ENCODE measurements at regions not wholly inside any gene's neighbourhood (a gene's known extent, or its start where the extent isn't known, plus 50 kb on each side); places are given as distances from the start of the nearest gene placed in this dataset.

DNA sequence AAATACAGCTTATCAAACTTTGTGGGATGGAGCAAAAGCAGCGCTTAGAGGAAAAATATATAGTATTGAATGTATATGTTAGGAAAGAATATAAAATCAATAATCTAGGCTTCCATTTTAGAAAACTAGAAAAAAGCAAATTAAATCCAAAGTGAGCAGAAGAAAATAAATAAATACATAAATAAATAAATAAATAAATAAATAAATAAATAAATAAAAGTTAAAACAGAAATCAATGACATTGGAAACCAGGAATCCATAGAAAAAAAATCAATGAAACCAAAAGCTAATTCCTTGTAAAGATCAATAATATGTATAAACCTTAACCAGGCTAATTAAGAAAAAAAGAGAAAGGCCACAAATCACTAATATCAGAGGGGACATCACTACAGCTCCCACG, 141.8 kb upstream of the C1QTNF7 start (continued):
- TF ChIP-seq TCF3 (IDR thresholded peaks at IDR 0.05; ENCODE audit: borderline replicate concordance, insufficient read depth, low read depth, low read length) (no peak), LARP7 (IDR thresholded peaks at IDR 0.05) (no peak), NR2C1 (IDR thresholded peaks at IDR 0.05) (no peak), KDM1A (IDR thresholded peaks at IDR 0.05; ENCODE audit: borderline replicate concordance) (no peak), KLF5 (IDR thresholded peaks at IDR 0.05; ENCODE audit: partially characterized antibody) (no peak)
- TF ChIP-seq, protein P1, sequence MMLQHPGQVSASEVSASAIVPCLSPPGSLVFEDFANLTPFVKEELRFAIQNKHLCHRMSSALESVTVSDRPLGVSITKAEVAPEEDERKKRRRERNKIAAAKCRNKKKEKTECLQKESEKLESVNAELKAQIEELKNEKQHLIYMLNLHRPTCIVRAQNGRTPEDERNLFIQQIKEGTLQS (IDR thresholded peaks at IDR 0.05; ENCODE audit: borderline replicate concordance, extremely low read depth, low read depth, low read length) = no peak
- TF ChIP-seq, protein P2, sequence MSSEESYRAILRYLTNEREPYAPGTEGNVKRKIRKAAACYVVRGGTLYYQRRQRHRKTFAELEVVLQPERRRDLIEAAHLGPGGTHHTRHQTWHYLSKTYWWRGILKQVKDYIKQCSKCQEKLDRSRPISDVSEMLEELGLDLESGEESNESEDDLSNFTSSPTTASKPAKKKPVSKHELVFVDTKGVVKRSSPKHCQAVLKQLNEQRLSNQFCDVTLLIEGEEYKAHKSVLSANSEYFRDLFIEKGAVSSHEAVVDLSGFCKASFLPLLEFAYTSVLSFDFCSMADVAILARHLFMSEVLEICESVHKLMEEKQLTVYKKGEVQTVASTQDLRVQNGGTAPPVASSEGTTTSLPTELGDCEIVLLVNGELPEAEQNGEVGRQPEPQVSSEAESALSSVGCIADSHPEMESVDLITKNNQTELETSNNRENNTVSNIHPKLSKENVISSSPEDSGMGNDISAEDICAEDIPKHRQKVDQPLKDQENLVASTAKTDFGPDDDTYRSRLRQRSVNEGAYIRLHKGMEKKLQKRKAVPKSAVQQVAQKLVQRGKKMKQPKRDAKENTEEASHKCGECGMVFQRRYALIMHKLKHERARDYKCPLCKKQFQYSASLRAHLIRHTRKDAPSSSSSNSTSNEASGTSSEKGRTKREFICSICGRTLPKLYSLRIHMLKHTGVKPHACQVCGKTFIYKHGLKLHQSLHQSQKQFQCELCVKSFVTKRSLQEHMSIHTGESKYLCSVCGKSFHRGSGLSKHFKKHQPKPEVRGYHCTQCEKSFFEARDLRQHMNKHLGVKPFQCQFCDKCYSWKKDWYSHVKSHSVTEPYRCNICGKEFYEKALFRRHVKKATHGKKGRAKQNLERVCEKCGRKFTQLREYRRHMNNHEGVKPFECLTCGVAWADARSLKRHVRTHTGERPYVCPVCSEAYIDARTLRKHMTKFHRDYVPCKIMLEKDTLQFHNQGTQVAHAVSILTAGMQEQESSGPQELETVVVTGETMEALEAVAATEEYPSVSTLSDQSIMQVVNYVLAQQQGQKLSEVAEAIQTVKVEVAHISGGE (CRISPR knock-in tag; IDR thresholded peaks at IDR 0.05) = no peak
- TF ChIP-seq, protein P3, sequence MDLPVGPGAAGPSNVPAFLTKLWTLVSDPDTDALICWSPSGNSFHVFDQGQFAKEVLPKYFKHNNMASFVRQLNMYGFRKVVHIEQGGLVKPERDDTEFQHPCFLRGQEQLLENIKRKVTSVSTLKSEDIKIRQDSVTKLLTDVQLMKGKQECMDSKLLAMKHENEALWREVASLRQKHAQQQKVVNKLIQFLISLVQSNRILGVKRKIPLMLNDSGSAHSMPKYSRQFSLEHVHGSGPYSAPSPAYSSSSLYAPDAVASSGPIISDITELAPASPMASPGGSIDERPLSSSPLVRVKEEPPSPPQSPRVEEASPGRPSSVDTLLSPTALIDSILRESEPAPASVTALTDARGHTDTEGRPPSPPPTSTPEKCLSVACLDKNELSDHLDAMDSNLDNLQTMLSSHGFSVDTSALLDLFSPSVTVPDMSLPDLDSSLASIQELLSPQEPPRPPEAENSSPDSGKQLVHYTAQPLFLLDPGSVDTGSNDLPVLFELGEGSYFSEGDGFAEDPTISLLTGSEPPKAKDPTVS (IDR thresholded peaks at IDR 0.05; ENCODE audit: low read depth, low read length) = no peak

DNA sequence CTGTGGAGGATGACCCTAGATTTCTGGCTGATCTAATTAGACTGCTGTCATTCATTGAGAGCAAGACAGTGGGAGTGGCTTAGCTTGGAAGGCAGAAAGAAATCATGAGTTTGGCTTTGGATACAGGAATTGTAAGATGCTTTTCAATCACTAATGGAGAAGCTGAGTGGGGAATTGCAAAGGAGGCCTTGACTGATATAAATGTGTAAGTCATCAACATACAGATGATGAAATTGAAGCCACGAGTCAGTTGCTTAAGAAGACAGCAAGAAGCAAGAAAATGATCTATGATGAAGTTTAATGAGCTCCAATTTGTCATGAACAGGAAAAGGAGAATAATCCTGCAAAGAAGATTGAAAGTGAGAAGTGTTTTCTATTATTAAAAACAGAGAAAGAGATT, 136.7 kb upstream of the C1QTNF7 start:
- Histone ChIP-seq H3K79me2 (ENCODE audit: control insufficient read depth, insufficient read depth, low read length) (no peaks in the 10 kb centered on the region), H4K20me1 (ENCODE audit: control insufficient read depth, insufficient read depth) (no peaks in the 10 kb centered on the region), H3K4me2 (ENCODE audit: control insufficient read depth, insufficient read depth) (no peak overlapping the region), H3K9ac (ENCODE audit: control insufficient read depth, insufficient read depth, low read length) (no peak overlapping the region), H2AFZ (ENCODE audit: control insufficient read depth, low read depth, low read length) (no peak overlapping the region), H3K36me3 (ENCODE audit: control insufficient read depth in 2 of 2, insufficient read depth in 2 of 2, low read length in 1 of 2) (no peaks in the 10 kb centered on the region), H3K4me1 (ENCODE audit: control insufficient read depth, insufficient read depth, low read length) (no peaks in the 10 kb centered on the region), H3K27me3 (replicated peaks in 1 of 2; ENCODE audit: control insufficient read depth in 2 of 2, insufficient read depth in 2 of 2, low read length in 1 of 2) (no peaks in the 10 kb centered on the region), H3K9me3 (replicated peaks; ENCODE audit: control insufficient read depth, insufficient read depth, low read length) (no peaks in the 10 kb centered on the region), H3K27ac (ENCODE audit: control insufficient read depth, insufficient read depth) (no peak overlapping the region), H3K4me3 (no peak overlapping the region)
- in situ Hi-C loops (cut with MboI) = no loop called here
- ChIA-PET SMC1A (ENCODE audit: uncharacterized antibody, unreplicated experiment) (no interaction called here), RAD21 (ENCODE audit: unreplicated experiment) (no interaction called here), CTCF (interaction anchor here (0.6 to 1.2 kb wide), 4 partner anchors 13 to 105 kb away, joined by 3 to 6 read pairs (median 3); no protein-coding TSS in a partner anchor), POLR2A (no interaction called here)
- no TSS peak for BruUV-seq (replicated peaks)
- DNase-seq (ENCODE audit: low read depth, low spot score) = no peak
- intact Hi-C loops (cut with micrococcal nuclease; ENCODE audit: unreplicated experiment) = no loop called here
- ATAC-seq = no peak
- WGBS (ENCODE audit: insufficient coverage, insufficient replicate concordance, low lambda C conversion rate, missing lambda C conversion rate) = 0% methylated on average over 1 of the region's 1 CpG
- no peak for FAIRE-seq
- TF ChIP-seq FOXK2 (IDR thresholded peaks at IDR 0.05) (no peak), EZH2 (IDR thresholded peaks at IDR 0.05; ENCODE audit: borderline replicate concordance, control insufficient read depth, low read depth, low read length) (no peak), BCL11A (IDR thresholded peaks at IDR 0.05; ENCODE audit: low read depth, low read length) (no peak), CREB1 (IDR thresholded peaks at IDR 0.05; ENCODE audit: low read depth) (no peak), PAX8 (IDR thresholded peaks at IDR 0.05) (no peak), CHD2 (IDR thresholded peaks at IDR 0.05; ENCODE audit: borderline replicate concordance, low read depth, low read length) (no peak)
- TF ChIP-seq, protein P4, sequence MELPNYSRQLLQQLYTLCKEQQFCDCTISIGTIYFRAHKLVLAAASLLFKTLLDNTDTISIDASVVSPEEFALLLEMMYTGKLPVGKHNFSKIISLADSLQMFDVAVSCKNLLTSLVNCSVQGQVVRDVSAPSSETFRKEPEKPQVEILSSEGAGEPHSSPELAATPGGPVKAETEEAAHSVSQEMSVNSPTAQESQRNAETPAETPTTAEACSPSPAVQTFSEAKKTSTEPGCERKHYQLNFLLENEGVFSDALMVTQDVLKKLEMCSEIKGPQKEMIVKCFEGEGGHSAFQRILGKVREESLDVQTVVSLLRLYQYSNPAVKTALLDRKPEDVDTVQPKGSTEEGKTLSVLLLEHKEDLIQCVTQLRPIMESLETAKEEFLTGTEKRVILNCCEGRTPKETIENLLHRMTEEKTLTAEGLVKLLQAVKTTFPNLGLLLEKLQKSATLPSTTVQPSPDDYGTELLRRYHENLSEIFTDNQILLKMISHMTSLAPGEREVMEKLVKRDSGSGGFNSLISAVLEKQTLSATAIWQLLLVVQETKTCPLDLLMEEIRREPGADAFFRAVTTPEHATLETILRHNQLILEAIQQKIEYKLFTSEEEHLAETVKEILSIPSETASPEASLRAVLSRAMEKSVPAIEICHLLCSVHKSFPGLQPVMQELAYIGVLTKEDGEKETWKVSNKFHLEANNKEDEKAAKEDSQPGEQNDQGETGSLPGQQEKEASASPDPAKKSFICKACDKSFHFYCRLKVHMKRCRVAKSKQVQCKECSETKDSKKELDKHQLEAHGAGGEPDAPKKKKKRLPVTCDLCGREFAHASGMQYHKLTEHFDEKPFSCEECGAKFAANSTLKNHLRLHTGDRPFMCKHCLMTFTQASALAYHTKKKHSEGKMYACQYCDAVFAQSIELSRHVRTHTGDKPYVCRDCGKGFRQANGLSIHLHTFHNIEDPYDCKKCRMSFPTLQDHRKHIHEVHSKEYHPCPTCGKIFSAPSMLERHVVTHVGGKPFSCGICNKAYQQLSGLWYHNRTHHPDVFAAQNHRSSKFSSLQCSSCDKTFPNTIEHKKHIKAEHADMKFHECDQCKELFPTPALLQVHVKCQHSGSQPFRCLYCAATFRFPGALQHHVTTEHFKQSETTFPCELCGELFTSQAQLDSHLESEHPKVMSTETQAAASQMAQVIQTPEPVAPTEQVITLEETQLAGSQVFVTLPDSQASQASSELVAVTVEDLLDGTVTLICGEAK (IDR thresholded peaks at IDR 0.05; ENCODE audit: borderline replicate concordance) = no peak
